OCI-LY3 (cell line): ENCODE measurements at regions not wholly inside any gene's neighbourhood (a gene's known extent, or its start where the extent isn't known, plus 50 kb on each side); places are given as distances from the start of the nearest gene placed in this dataset.
"Not testable (repeated sequence)": the region's sequence is repeated elsewhere in the genome, so short reads cannot be mapped to it uniquely, and the experiment has no call there.

Experiments used
- EZH2phosphoT487 ChIP-seq: fragments of 200-600 bp; shearing (Covaris generic); IDR thresholded peaks from 2 replicates; pipeline ENCODE4 v1.6.1; 2018; ENCODE audit warnings: antibody characterized with exemption, mixed run types, low read depth
- TF ChIP-seq, protein P1 (sequence below): fragments of 200-600, 300-600 bp; sonication (generic); IDR thresholded peaks from 2 replicates; pipeline ENCODE4 v1.5.1; 2014; ENCODE audit warnings: antibody characterized with exemption, low read length, low read depth

DNA sequence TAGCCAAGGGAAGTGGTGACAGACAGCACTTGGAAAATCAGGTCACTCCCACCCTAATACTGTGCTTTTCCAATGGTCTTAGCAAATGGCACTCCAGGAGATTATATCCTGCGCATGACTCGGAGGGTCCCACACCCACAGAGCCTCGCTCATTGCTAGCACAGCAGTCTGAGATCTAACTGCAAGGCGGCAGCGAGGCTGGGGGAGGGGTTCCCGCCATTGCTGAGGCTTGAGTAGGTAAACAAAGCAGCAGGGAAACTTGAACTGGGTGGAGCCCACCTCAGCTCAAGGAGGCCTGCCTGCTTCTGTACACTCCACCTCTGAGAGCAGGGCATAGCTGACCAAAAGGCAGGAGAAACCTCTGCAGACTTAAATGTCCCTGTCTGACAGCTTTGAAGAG, 53.9 kb upstream of the TLL1 start:
- not testable (repeated sequence) for TF ChIP-seq EZH2phosphoT487
- TF ChIP-seq, protein P1, sequence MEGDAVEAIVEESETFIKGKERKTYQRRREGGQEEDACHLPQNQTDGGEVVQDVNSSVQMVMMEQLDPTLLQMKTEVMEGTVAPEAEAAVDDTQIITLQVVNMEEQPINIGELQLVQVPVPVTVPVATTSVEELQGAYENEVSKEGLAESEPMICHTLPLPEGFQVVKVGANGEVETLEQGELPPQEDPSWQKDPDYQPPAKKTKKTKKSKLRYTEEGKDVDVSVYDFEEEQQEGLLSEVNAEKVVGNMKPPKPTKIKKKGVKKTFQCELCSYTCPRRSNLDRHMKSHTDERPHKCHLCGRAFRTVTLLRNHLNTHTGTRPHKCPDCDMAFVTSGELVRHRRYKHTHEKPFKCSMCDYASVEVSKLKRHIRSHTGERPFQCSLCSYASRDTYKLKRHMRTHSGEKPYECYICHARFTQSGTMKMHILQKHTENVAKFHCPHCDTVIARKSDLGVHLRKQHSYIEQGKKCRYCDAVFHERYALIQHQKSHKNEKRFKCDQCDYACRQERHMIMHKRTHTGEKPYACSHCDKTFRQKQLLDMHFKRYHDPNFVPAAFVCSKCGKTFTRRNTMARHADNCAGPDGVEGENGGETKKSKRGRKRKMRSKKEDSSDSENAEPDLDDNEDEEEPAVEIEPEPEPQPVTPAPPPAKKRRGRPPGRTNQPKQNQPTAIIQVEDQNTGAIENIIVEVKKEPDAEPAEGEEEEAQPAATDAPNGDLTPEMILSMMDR, result not testable (repeated sequence)
